LoVo (cell line): ENCODE measurements at regions not wholly inside any gene's neighbourhood (a gene's known extent, or its start where the extent isn't known, plus 50 kb on each side); places are given as distances from the start of the nearest gene placed in this dataset.

ENCODE experiments used
- DNase-seq: peaks from one replicate; pipeline ENCODE4 v3.0.0-alpha.2; 2016; ENCODE audit warnings: low spot score

- DNase-seq = no peak
These were observed 208.3 kb downstream of the TLE1 start for GRCh38 chr9:81480828-81481604.

GRCh38 chr9:81479573-81479972, 209.8 kb downstream of the TLE1 start:
- no peak for DNase-seq

GRCh38 chr9:81477669-81478068, 211.7 kb downstream of the TLE1 start:
- DNase-seq = no peak

GRCh38 chr9:81476813-81477490, 212.4 kb downstream of the TLE1 start:
- no peak for DNase-seq

GRCh38 chr9:81474792-81475191, 214.6 kb downstream of the TLE1 start:
- DNase-seq = no peak

- no peak for DNase-seq
These were observed 215.2 kb downstream of the TLE1 start for GRCh38 chr9:81474125-81474524.

- DNase-seq = no peak
These were observed 215.6 kb downstream of the TLE1 start for GRCh38 chr9:81473708-81474107.

- no peak for DNase-seq
These were observed 216.1 kb downstream of the TLE1 start for GRCh38 chr9:81473206-81473605.

GRCh38 chr9:81472701-81473100, 216.6 kb downstream of the TLE1 start:
- DNase-seq = no peak

- no peak for DNase-seq
These were observed 218.5 kb downstream of the TLE1 start for GRCh38 chr9:81470864-81471263.

GRCh38 chr9:81468084-81468595, 221.2 kb downstream of the TLE1 start:
- no peak for DNase-seq

GRCh38 chr9:81466981-81467380, 222.4 kb downstream of the TLE1 start:
- DNase-seq = no peak

- DNase-seq = no peak
These were observed 223.8 kb downstream of the TLE1 start for GRCh38 chr9:81465468-81466011.

GRCh38 chr9:81462801-81463200, 226.5 kb downstream of the TLE1 start:
- no peak for DNase-seq

- DNase-seq = no peak
These were observed 228.2 kb downstream of the TLE1 start for GRCh38 chr9:81461196-81461595.

- DNase-seq = no peak
These were observed 228.7 kb downstream of the TLE1 start for GRCh38 chr9:81460693-81461092.

- no peak for DNase-seq
These were observed 229.8 kb downstream of the TLE1 start for GRCh38 chr9:81459591-81459990.

- DNase-seq = no peak
These were observed 232.8 kb downstream of the TLE1 start for GRCh38 chr9:81456431-81457006.

- DNase-seq = no peak
These were observed 233.7 kb downstream of the TLE1 start for GRCh38 chr9:81455462-81456219.

- DNase-seq = no peak
These were observed 243.9 kb downstream of the TLE1 start for GRCh38 chr9:81445331-81445921.

- DNase-seq = no peak
These were observed 257.7 kb downstream of the TLE1 start for GRCh38 chr9:81431641-81432040.

- no peak for DNase-seq
These were observed 258.6 kb downstream of the TLE1 start for GRCh38 chr9:81430727-81431126.
